GM19238 (cell line): ENCODE measurements at regions not wholly inside any gene's neighbourhood (a gene's known extent, or its start where the extent isn't known, plus 50 kb on each side); places are given as distances from the start of the nearest gene placed in this dataset.
A peak's percentile ranks its signal among the peaks of the same experiment; 100 is the strongest.

Experiments
- DNase-seq: peaks from one replicate; pipeline ENCODE4 v3.0.0; 2011; ENCODE audit warnings: low spot score; ENCODE audit not compliant: insufficient read length

GRCh38 chr3:178422406-178422805 is 113.8 kb upstream of the KCNMB2 start:
- DNase-seq: no peak

- DNase-seq: no peak
Measured at GRCh38 chr3:178428037-178428436, 108.2 kb upstream of the KCNMB2 start.

- no peak for DNase-seq
Measured at GRCh38 chr3:178434206-178434805, 101.9 kb upstream of the KCNMB2 start.

- DNase-seq: no peak
Measured at GRCh38 chr3:178435575-178435974, 100.7 kb upstream of the KCNMB2 start.

- DNase-seq: peak; percentile 3
Measured at GRCh38 chr3:178436773-178437172, 99.5 kb upstream of the KCNMB2 start.

- no peak for DNase-seq
Measured at GRCh38 chr3:178437236-178437635, 99.0 kb upstream of the KCNMB2 start.

- DNase-seq: no peak
Measured at GRCh38 chr3:178439504-178439903, 96.7 kb upstream of the KCNMB2 start.

GRCh38 chr3:178440043-178440442 is 96.2 kb upstream of the KCNMB2 start:
- DNase-seq: no peak

GRCh38 chr3:178443634-178444033 is 92.6 kb upstream of the KCNMB2 start:
- no peak for DNase-seq

- DNase-seq: no peak
Measured at GRCh38 chr3:178445139-178445538, 91.1 kb upstream of the KCNMB2 start.

- no peak for DNase-seq
Measured at GRCh38 chr3:178446059-178446458, 90.2 kb upstream of the KCNMB2 start.

GRCh38 chr3:178450476-178450875 is 85.8 kb upstream of the KCNMB2 start:
- DNase-seq: no peak

- DNase-seq: no peak
Measured at GRCh38 chr3:178451799-178452198, 84.4 kb upstream of the KCNMB2 start.

GRCh38 chr3:178454726-178455125 is 81.5 kb upstream of the KCNMB2 start:
- DNase-seq: no peak

- DNase-seq: no peak
Measured at GRCh38 chr3:178455226-178455625, 81.0 kb upstream of the KCNMB2 start.

GRCh38 chr3:178455946-178456345 is 80.3 kb upstream of the KCNMB2 start:
- DNase-seq: no peak

- no peak for DNase-seq
Measured at GRCh38 chr3:178456621-178457285, 79.5 kb upstream of the KCNMB2 start.

- DNase-seq: no peak
Measured at GRCh38 chr3:178457511-178457910, 78.7 kb upstream of the KCNMB2 start.

GRCh38 chr3:178458313-178459037 is 77.8 kb upstream of the KCNMB2 start:
- DNase-seq: no peak

GRCh38 chr3:178459038-178459410 is 77.2 kb upstream of the KCNMB2 start:
- DNase-seq: no peak

- DNase-seq: no peak
Measured at GRCh38 chr3:178465260-178466180, 70.7 kb upstream of the KCNMB2 start.

- no peak for DNase-seq
Measured at GRCh38 chr3:178472941-178473340, 63.3 kb upstream of the KCNMB2 start.
